Hematopoietic multipotent progenitor cell treated with erythropoietin and hydrocortisone succinate and interleukin-3 and kit ligand, for 8 days (in vitro differentiated cells): ENCODE measurements at regions not wholly inside any gene's neighbourhood (a gene's known extent, or its start where the extent isn't known, plus 50 kb on each side); places are given as distances from the start of the nearest gene placed in this dataset.

ENCODE experiments used
- DNase-seq: peaks from one replicate; pipeline ENCODE4 v3.0.0-alpha.2; 2015

- DNase-seq, result no peak
Measured at GRCh38 chr2:51111532-51111931, 79.6 kb upstream of the NRXN1 start.

- DNase-seq, result no peak
Measured at GRCh38 chr2:51108794-51109193, 76.9 kb upstream of the NRXN1 start.

GRCh38 chr2:51107841-51108240 is 75.9 kb upstream of the NRXN1 start:
- DNase-seq, result no peak

- DNase-seq, result no peak
Measured at GRCh38 chr2:51105811-51106210, 73.9 kb upstream of the NRXN1 start.

GRCh38 chr2:51103205-51103604 is 71.3 kb upstream of the NRXN1 start:
- no peak for DNase-seq

- DNase-seq, result no peak
Measured at GRCh38 chr2:51093016-51093415, 61.1 kb upstream of the NRXN1 start.

- no peak for DNase-seq
Measured at GRCh38 chr2:51085420-51086068, 53.6 kb upstream of the NRXN1 start.

GRCh38 chr2:51084750-51085149 is 52.8 kb upstream of the NRXN1 start:
- no peak for DNase-seq
